Breast epithelium (tissue), 4 donors: ENCODE measurements at regions not wholly inside any gene's neighbourhood (a gene's known extent, or its start where the extent isn't known, plus 50 kb on each side); places are given as distances from the start of the nearest gene placed in this dataset.

Experiments used
- DNase-seq, 2 donors: peaks; one replicate each; pipeline ENCODE4 v3.0.0-alpha.2; 2019; ENCODE audit warnings: low spot score in 2 of 2
- H3K27ac ChIP-seq, 2 donors: fragments of 200-600 bp; sonication (generic) in 1 of 2; one replicate each; pipeline ENCODE4 v1.5.1; 2016 to 2019; ENCODE audit warnings: mild to moderate bottlenecking in 1 of 2
- H3K27me3 ChIP-seq, 2 donors: fragments of 200-600 bp; sonication (generic) in 1 of 2; one replicate each; pipeline versions ENCODE4 v1.5.1 to v1.6.0; 2017 to 2019; ENCODE audit warnings: control low read depth in 1 of 2, mild to moderate bottlenecking in 1 of 2
- H3K36me3 ChIP-seq: fragments of 200-600 bp; one replicate; pipeline ENCODE4 v1.5.1; 2019
- H3K4me1 ChIP-seq, 2 donors: fragments of 200-600 bp; sonication (generic); one replicate each; pipeline ENCODE4 v1.5.1; 2016 to 2019; ENCODE audit warnings: control low read depth in 1 of 2
- H3K4me3 ChIP-seq, 3 donors: fragments of 200-600 bp; sonication (generic); 1 replicate in 2 of 3; 2 replicates in 1 of 3; pipeline ENCODE4 v1.5.1; 2016 to 2019; ENCODE audit warnings: mild to moderate bottlenecking in 3 of 3, moderate library complexity in 2 of 3
- H3K9me3 ChIP-seq, 2 donors: fragments of 200-600 bp; sonication (generic) in 1 of 2; one replicate each; pipeline ENCODE4 v1.5.1; 2016 to 2019; ENCODE audit warnings: control low read depth in 1 of 2
- POLR2A ChIP-seq: fragments of 450-650 bp; IDR thresholded peaks from one replicate; pipeline ENCODE4 v1.6.1; 2016; ENCODE audit warnings: antibody characterized with exemption, mild to moderate bottlenecking, moderate library complexity
- POLR2AphosphoS5 ChIP-seq, 3 donors: sonication (generic); formaldehyde crosslinking; IDR thresholded peaks; one replicate each; pipeline ENCODE4 v1.6.1; 2017; ENCODE audit warnings: antibody characterized with exemption in 3 of 3
- intact Hi-C: fragments of 100-400 bp; cut with DNase I; formaldehyde crosslinking; loops from one replicate; pipeline ENCODE4 v1.15.1; 2023; ENCODE audit warnings: low total_unique reads
- TF ChIP-seq, protein P1 (sequence below), 3 donors: fragments of 450-650 bp; IDR thresholded peaks; one replicate each; pipeline ENCODE4 v1.5.1; 2016 to 2017; ENCODE audit warnings: antibody characterized with exemption in 3 of 3, mild to moderate bottlenecking in 3 of 3, moderate library complexity in 3 of 3

- no peak for DNase-seq
- Histone ChIP-seq H3K36me3 (no peaks in the 10 kb centered on the region), H3K27ac (no peak overlapping the region), H3K4me3 (no peak overlapping the region), H3K9me3 (no peaks in the 10 kb centered on the region), H3K4me1 (no peaks in the 10 kb centered on the region), H3K27me3 (no peaks in the 10 kb centered on the region)
- intact Hi-C loops: loop anchor here (5.0 kb wide), 1 partner anchor 588 kb away; no protein-coding TSS in a partner anchor
- TF ChIP-seq POLR2A: no peak
- TF ChIP-seq, protein P1, sequence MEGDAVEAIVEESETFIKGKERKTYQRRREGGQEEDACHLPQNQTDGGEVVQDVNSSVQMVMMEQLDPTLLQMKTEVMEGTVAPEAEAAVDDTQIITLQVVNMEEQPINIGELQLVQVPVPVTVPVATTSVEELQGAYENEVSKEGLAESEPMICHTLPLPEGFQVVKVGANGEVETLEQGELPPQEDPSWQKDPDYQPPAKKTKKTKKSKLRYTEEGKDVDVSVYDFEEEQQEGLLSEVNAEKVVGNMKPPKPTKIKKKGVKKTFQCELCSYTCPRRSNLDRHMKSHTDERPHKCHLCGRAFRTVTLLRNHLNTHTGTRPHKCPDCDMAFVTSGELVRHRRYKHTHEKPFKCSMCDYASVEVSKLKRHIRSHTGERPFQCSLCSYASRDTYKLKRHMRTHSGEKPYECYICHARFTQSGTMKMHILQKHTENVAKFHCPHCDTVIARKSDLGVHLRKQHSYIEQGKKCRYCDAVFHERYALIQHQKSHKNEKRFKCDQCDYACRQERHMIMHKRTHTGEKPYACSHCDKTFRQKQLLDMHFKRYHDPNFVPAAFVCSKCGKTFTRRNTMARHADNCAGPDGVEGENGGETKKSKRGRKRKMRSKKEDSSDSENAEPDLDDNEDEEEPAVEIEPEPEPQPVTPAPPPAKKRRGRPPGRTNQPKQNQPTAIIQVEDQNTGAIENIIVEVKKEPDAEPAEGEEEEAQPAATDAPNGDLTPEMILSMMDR (IDR thresholded peaks at IDR 0.05): no peak
- TF ChIP-seq POLR2AphosphoS5 (IDR thresholded peaks at IDR 0.05): no peak
These were observed 219.4 kb upstream of the GLRA1 start for GRCh38 chr5:152144030-152144429.

DNA sequence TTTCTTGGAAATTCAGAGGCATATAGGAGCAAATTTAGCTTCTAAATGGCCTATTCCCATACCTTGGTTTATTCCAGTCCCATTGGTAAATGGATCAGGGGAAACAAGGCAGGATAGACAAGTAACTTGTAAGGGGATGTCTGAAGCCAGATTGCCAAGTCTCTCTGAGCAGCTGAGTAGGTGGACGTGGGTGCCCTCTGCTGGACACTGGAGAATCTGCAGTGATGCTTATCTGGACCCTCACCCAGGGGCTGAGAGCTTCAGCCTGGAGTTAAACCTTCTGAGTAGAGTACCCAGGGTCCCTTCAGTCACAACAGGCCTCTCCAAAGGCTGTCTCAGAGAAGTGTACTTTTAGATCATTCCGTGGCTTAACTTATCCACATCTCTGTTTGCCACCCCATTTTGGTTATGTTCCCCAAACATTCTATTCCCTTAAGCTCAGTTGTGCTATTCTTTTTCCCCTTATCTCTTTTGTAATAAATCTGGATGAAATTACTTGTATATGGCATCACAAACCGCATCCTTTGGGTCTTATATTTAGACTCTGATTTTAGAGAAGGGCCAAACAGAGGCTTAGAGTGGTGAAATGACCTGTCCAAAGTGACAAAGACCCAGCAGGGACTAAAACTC, 218.3 kb upstream of the GLRA1 start:
- Histone ChIP-seq H3K4me1 (no peaks in the 10 kb centered on the region), H3K27ac (no peak overlapping the region), H3K36me3 (no peaks in the 10 kb centered on the region), H3K9me3 (no peaks in the 10 kb centered on the region), H3K27me3 (no peaks in the 10 kb centered on the region), H3K4me3 (no peak overlapping the region)
- TF ChIP-seq POLR2AphosphoS5 (IDR thresholded peaks at IDR 0.05) (no peak), POLR2A (no peak)
- TF ChIP-seq, protein P1 (IDR thresholded peaks at IDR 0.05): peak; percentile 53 to 72 (median 60)
- no peak for DNase-seq
- intact Hi-C loops: loop anchor here (5.0 kb wide), 1 partner anchor 589 kb away; no protein-coding TSS in a partner anchor

DNA sequence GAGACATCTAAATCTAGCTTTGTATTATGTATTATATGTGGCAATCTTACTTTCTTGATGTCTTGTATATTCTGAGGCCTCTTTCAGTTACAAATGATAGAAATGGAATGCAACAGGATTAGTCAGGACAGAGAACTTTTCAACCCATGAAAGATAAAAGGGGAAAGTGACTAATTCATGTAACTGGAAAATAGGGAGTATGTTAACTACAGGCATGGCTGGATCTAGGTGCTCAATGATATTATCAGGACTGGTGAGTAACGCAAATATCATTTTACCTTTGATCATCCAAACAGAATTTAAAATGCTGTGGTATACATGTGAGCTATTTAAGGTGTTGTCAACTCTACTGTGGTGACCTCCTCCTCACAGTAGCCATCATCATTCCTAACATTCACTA, 215.7 kb upstream of the GLRA1 start:
- intact Hi-C loops: loop anchor here (5.0 kb wide), 1 partner anchor 592 kb away; no protein-coding TSS in a partner anchor
- no peak for TF ChIP-seq POLR2AphosphoS5 (IDR thresholded peaks at IDR 0.05)
- TF ChIP-seq, protein P1 (IDR thresholded peaks at IDR 0.05): no peak
- TF ChIP-seq POLR2A: no peak
- Histone ChIP-seq H3K36me3 (no peaks in the 10 kb centered on the region), H3K27ac (no peak overlapping the region), H3K9me3 (no peaks in the 10 kb centered on the region), H3K27me3 (no peaks in the 10 kb centered on the region), H3K4me3 (no peak overlapping the region), H3K4me1 (no peaks in the 10 kb centered on the region)
- no peak for DNase-seq

DNA sequence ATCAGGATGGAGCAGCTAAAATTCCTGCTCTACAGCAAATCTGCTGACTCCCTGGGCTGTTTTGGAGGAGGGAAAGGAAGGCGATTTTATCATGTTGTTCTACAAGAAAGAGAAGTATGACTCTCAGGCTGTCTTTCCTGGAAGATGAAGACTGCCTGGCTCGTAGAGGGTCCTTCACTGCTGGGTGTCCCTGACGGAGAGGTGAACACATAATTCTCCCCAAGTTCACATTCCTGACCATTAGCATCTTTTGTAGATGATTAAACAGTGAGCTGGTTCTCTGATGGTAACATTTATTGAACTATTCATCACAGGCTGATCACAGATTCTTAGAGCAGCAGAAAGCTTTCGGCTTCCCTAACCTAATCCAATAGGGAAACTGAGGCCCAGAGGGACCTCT, 212.4 kb upstream of the GLRA1 start:
- no peak for TF ChIP-seq POLR2AphosphoS5 (IDR thresholded peaks at IDR 0.05)
- no peak for TF ChIP-seq POLR2A
- TF ChIP-seq, protein P1 (IDR thresholded peaks at IDR 0.05): no peak
- H3K4me1 ChIP-seq: no peaks in the 10 kb centered on the region
- intact Hi-C loops: no loop called here
- no peaks in the 10 kb centered on the region for H3K36me3 ChIP-seq
- no peaks in the 10 kb centered on the region for H3K27me3 ChIP-seq
- H3K27ac ChIP-seq: no peak overlapping the region
- H3K4me3 ChIP-seq: no peak overlapping the region
- H3K9me3 ChIP-seq: no peaks in the 10 kb centered on the region
- DNase-seq: no peak

DNA sequence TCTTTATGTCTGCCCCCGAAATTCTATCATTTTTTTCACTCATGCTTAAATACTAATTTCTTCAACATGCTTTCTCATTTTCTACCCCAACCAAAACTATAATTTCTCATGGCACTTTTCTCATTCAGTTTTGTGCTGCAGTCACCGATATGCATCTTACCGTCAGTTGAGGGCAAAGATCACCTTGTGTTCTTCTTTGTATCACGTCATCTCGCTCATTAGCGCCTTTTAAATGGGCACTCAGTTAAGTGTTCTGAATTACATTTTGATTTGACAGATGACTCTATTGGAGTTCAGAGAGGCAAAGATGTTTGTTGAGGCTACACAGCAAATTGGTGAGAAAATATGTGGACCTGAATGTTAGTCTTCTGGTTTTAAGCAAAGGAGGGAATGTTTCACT, 211.7 kb upstream of the GLRA1 start:
- H3K36me3 ChIP-seq: no peaks in the 10 kb centered on the region
- H3K9me3 ChIP-seq: no peaks in the 10 kb centered on the region
- H3K27me3 ChIP-seq: no peaks in the 10 kb centered on the region
- TF ChIP-seq POLR2AphosphoS5 (IDR thresholded peaks at IDR 0.05) (no peak), POLR2A (no peak)
- TF ChIP-seq, protein P1 (IDR thresholded peaks at IDR 0.05): no peak
- no peak overlapping the region for H3K27ac ChIP-seq
- H3K4me3 ChIP-seq: no peak overlapping the region
- intact Hi-C loops: no loop called here
- H3K4me1 ChIP-seq: no peaks in the 10 kb centered on the region
- DNase-seq: no peak
